Subcutaneous abdominal adipose tissue (tissue), 5 donors: ENCODE measurements at regions not wholly inside any gene's neighbourhood (a gene's known extent, or its start where the extent isn't known, plus 50 kb on each side); places are given as distances from the start of the nearest gene placed in this dataset.

Source experiments
- H3K27ac ChIP-seq: one replicate; pipeline ENCODE4 v1.7.0; 2013; ENCODE audit warnings: low read depth, mild to moderate bottlenecking, inconsistent platforms, low read length, moderate library complexity
- H3K27me3 ChIP-seq, 5 donors: one replicate each; pipeline ENCODE4 v1.7.0; 2013; ENCODE audit warnings: low read length in 5 of 5, inconsistent platforms in 1 of 5; ENCODE audit not compliant: control insufficient read depth in 5 of 5, insufficient read depth in 4 of 5
- H3K36me3 ChIP-seq, 5 donors: one replicate each; pipeline ENCODE4 v1.7.0; 2013; ENCODE audit warnings: low read length in 5 of 5; ENCODE audit not compliant: control insufficient read depth in 5 of 5, insufficient read depth in 5 of 5
- H3K4me1 ChIP-seq, 5 donors: one replicate each; pipeline ENCODE4 v1.7.0; 2013; ENCODE audit warnings: low read length in 5 of 5, mild to moderate bottlenecking in 3 of 5, moderate library complexity in 1 of 5; ENCODE audit not compliant: control insufficient read depth in 5 of 5, insufficient read depth in 5 of 5
- H3K4me3 ChIP-seq, 5 donors: one replicate each; pipeline ENCODE4 v1.7.0; 2013; ENCODE audit warnings: low read length in 5 of 5, low read depth in 1 of 5
- H3K9ac ChIP-seq, 5 donors: one replicate each; pipeline ENCODE4 v1.7.0; 2013; ENCODE audit warnings: low read length in 5 of 5, mild to moderate bottlenecking in 4 of 5, moderate library complexity in 3 of 5
- H3K9me3 ChIP-seq, 5 donors: one replicate each; pipeline ENCODE4 v1.7.0; 2013; ENCODE audit warnings: low read length in 5 of 5; ENCODE audit not compliant: control insufficient read depth in 5 of 5
- donor health status: healthy.
- donor health status: healthy.
- donor health status: healthy.
- donor health status: healthy.
- donor health status: healthy.

GRCh38 chr5:143560378-143560777, 156.9 kb upstream of the NR3C1 start:
- no peaks in the 10 kb centered on the region for H3K27me3 ChIP-seq
- H3K27ac ChIP-seq, result no peak overlapping the region
- H3K4me3 ChIP-seq, result no peak overlapping the region
- H3K4me1 ChIP-seq, result peaks cover 0 to 7% (median 0%) of the 10 kb centered on the region in 5 donors
- no peaks in the 10 kb centered on the region for H3K9me3 ChIP-seq
- H3K9ac ChIP-seq, result no peak overlapping the region
- H3K36me3 ChIP-seq, result no peaks in the 10 kb centered on the region

GRCh38 chr5:143559586-143560109, 156.2 kb upstream of the NR3C1 start:
- Histone ChIP-seq H3K4me3 (no peak overlapping the region), H3K27ac (no peak overlapping the region), H3K4me1 (peaks cover 0 to 12% (median 0%) of the 10 kb centered on the region in 5 donors), H3K9ac (no peak overlapping the region), H3K27me3 (no peaks in the 10 kb centered on the region), H3K36me3 (no peaks in the 10 kb centered on the region), H3K9me3 (no peaks in the 10 kb centered on the region)

GRCh38 chr5:143558048-143558447, 154.6 kb upstream of the NR3C1 start:
- Histone ChIP-seq H3K9ac (no peak overlapping the region), H3K27me3 (no peaks in the 10 kb centered on the region), H3K36me3 (no peaks in the 10 kb centered on the region), H3K4me3 (no peak overlapping the region), H3K4me1 (peaks cover 0 to 19% (median 0%) of the 10 kb centered on the region in 5 donors), H3K27ac (no peak overlapping the region), H3K9me3 (no peaks in the 10 kb centered on the region)

GRCh38 chr5:143557061-143557818, 153.8 kb upstream of the NR3C1 start:
- Histone ChIP-seq H3K9ac (no peak overlapping the region), H3K27me3 (no peaks in the 10 kb centered on the region), H3K27ac (no peak overlapping the region), H3K4me3 (no peak overlapping the region), H3K36me3 (no peaks in the 10 kb centered on the region), H3K9me3 (no peaks in the 10 kb centered on the region), H3K4me1 (peaks cover 0 to 19% (median 0%) of the 10 kb centered on the region in 5 donors)

- Histone ChIP-seq H3K4me3 (no peak overlapping the region), H3K27ac (no peak overlapping the region), H3K36me3 (no peaks in the 10 kb centered on the region), H3K9me3 (no peaks in the 10 kb centered on the region), H3K27me3 (no peaks in the 10 kb centered on the region), H3K9ac (no peak overlapping the region), H3K4me1 (peaks cover 0 to 19% (median 2%) of the 10 kb centered on the region in 5 donors)
Measured at GRCh38 chr5:143554918-143555477, 151.5 kb upstream of the NR3C1 start.

DNA sequence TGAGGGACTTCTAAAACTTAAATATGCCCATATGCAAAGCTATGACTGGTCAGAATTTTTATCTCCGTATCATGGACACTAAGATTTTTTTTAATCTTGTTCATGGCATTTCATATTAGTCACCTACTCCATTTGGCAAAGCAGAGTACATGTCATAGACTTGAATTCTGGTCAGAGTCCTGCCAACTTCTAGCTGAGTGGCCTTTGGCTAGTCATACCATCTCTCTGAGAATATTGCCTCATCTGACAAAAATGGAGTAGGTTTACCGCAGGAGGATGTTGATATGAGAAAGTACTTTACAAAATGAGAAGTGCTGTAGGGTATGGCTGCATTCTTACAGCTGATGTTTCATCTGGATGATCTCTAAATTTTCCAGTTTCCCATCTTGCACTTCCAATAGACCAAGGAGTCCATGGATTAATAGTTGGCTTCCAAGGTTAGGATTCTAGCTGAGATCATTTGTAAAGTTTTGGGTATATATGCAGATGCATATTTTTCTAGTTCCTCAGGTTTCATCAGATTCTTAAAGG, 150.8 kb upstream of the NR3C1 start:
- no peak overlapping the region for H3K27ac ChIP-seq

GRCh38 chr5:143552680-143553079, 149.2 kb upstream of the NR3C1 start:
- Histone ChIP-seq H3K4me1 (peaks cover 0 to 18% (median 2%) of the 10 kb centered on the region in 5 donors), H3K27me3 (no peaks in the 10 kb centered on the region), H3K27ac (no peak overlapping the region), H3K9me3 (no peaks in the 10 kb centered on the region), H3K9ac (no peak overlapping the region), H3K4me3 (no peak overlapping the region), H3K36me3 (no peaks in the 10 kb centered on the region)

More for the DNA sequence above, 150.8 kb upstream of the NR3C1 start:
- no peaks in the 10 kb centered on the region for H3K36me3 ChIP-seq
- peaks cover 0 to 19% (median 2%) of the 10 kb centered on the region in 5 donors for H3K4me1 ChIP-seq
- H3K9me3 ChIP-seq, result no peaks in the 10 kb centered on the region
- H3K9ac ChIP-seq, result no peak overlapping the region
- H3K4me3 ChIP-seq, result no peak overlapping the region
- no peaks in the 10 kb centered on the region for H3K27me3 ChIP-seq

DNA sequence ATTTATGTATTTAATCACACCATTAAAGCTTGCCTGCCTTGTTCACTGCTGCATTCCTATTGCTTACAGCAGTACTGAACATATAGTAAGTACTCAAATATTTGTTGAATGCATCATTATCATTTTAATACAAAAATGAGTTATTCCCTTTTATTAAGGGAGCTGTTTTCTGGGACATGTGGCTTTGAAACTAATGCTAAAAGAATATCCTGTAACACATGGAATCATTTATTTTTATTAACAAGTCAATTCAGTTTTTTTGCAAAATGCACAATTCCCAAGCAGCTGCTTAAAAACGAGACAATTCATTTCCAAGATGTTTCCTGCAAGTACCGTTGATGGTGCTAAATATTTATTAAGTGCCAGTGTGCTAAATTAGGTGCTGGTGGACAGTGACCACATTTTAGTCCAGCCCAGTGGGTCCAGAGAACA, 148.3 kb upstream of the NR3C1 start:
- Histone ChIP-seq H3K36me3 (no peaks in the 10 kb centered on the region), H3K27ac (no peak overlapping the region)

GRCh38 chr5:143550986-143551630, 147.6 kb upstream of the NR3C1 start:
- H3K27ac ChIP-seq, result no peak overlapping the region
- peaks cover 0 to 15% (median 2%) of the 10 kb centered on the region in 5 donors for H3K4me1 ChIP-seq

More for the DNA sequence above, 148.3 kb upstream of the NR3C1 start:
- no peaks in the 10 kb centered on the region for H3K27me3 ChIP-seq
- no peak overlapping the region for H3K4me3 ChIP-seq
- H3K9ac ChIP-seq, result no peak overlapping the region
- peaks cover 0 to 15% (median 2%) of the 10 kb centered on the region in 5 donors for H3K4me1 ChIP-seq
- peaks cover 0 to 5% (median 0%) of the 10 kb centered on the region in 5 donors for H3K9me3 ChIP-seq

More at GRCh38 chr5:143550986-143551630, 147.6 kb upstream of the NR3C1 start:
- no peak overlapping the region for H3K9ac ChIP-seq
- no peaks in the 10 kb centered on the region for H3K27me3 ChIP-seq
- no peaks in the 10 kb centered on the region for H3K36me3 ChIP-seq
- H3K9me3 ChIP-seq, result peaks cover 0 to 5% (median 0%) of the 10 kb centered on the region in 5 donors
- no peak overlapping the region for H3K4me3 ChIP-seq
